CD4-positive, alpha-beta T cell treated with Interleukin-21 for 1 hour (primary cell): ENCODE measurements at regions not wholly inside any gene's neighbourhood (a gene's known extent, or its start where the extent isn't known, plus 50 kb on each side); places are given as distances from the start of the nearest gene placed in this dataset.
"Not testable (repeated sequence)": the region's sequence is repeated elsewhere in the genome, so short reads cannot be mapped to it uniquely, and the experiment has no call there.

Experiments used
- DNase-seq: peaks from one replicate; pipeline ENCODE4 v3.0.0-alpha.2; 2020

- DNase-seq: no peak
Observed at GRCh38 chr4:186982160-186982559, 258.5 kb upstream of the FAT1 start.

DNA sequence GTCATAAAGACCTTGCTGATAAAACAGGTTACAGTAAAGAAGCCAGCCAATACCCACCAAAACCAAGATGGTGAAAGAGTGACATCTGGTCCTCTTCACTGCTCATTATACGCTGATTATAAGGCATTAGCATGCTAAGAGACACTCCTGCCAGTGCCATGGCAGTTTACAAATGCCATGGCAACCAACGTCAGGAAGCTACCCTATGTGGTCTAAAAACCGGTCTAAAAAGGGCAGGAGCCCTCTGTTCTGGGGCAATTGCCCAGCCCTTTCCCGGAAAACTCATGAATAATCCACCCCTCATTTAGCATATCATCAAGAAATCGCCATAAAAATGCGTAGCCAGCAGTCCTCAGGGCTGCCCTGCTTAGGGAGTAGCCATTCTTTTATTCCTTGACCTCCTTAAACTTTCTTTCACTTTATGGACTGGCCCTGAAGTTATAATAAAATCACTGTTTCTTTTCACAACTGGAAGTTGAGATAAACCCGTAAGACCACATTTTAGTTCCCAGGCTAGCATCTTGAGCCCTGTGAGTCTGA lies 260.5 kb upstream of the FAT1 start:
- no peak for DNase-seq

- no peak for DNase-seq
Observed at GRCh38 chr4:186999686-187000085, 276.0 kb upstream of the FAT1 start.

GRCh38 chr4:187000281-187000680 lies 276.6 kb upstream of the FAT1 start:
- DNase-seq: no peak

GRCh38 chr4:187002133-187002532 lies 278.5 kb upstream of the FAT1 start:
- not testable (repeated sequence) for DNase-seq

DNA sequence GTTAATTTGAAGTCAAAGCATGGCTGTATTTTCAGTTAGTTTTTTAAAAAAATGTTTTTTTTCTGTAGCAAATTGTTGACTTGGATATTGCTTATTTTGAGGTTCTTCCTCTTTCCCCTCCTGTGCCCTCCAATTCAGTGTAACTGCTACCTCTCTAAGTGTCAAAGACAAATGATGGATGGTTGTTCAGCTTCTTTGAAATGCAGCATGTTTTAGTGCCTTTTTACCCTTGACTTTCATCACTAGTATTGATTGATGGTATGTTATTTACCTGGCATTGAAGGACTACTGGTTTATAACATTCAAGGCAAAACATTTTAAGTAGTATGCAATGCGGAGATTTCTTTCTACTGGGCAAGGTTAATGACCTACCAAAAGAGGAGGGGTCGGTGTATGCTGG lies 281.0 kb upstream of the FAT1 start:
- DNase-seq: no peak

DNA sequence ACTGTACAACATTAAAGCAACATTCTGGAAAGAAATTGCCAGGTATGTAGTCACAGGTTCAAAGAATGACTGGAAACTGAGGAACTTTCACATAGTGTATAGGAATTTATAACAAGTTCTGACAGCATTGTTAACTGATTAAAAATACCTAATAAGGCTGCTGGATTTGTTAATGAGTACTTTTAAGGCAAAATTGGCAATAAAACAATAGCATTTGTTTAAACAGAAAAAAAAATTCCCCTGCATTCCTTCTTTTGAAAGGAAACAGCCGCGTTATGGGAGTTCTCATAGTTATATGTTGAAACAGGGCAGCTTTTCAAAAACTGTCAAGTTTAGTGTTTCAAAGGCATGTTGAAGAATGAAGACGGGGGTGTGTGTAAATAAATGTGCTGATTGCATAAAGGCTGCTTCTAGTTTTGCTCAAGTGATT lies 282.5 kb upstream of the FAT1 start:
- no peak for DNase-seq

- no peak for DNase-seq
Observed at GRCh38 chr4:187010052-187010451, 286.4 kb upstream of the FAT1 start.

- DNase-seq: no peak
Observed at GRCh38 chr4:187016101-187016500, 292.4 kb upstream of the FAT1 start.

DNA sequence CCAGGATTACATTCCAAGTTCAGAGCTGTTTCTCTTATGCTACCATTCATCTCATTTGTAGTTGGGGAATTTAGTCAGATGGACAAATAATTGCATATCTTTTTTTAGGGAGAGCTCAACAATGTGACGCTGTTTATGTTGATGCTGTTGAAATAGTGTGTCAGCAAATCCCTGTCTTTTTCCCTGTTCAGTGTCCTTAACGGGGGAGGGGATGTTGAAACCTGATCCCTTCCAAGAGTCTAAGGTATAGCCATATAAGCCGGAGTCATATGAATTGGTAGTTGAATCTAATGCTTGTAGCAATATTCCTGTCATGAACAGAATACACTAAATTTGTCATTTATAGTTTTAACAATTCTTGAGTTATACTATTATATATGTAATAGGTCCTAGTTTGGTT lies 293.5 kb upstream of the FAT1 start:
- no peak for DNase-seq

DNA sequence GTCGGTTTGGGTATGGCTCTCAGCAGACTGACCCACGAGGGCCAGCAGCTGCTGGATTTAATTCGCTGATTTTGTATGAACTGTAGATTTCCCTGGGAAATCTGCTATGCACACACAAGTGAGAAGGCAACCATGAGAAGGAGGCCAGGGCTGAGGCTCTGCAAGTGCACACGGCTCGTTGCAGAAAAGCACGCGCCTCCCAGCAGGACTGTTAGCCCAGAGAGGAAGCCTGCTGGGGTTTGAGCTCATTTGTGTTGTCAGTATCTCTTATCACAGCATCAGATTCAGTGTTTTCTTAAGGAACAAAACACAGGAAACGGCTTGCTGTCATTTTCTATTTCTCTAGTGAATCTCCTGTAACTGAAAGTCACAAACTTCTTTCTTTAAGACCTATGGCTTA lies 296.2 kb upstream of the FAT1 start:
- DNase-seq: no peak

DNA sequence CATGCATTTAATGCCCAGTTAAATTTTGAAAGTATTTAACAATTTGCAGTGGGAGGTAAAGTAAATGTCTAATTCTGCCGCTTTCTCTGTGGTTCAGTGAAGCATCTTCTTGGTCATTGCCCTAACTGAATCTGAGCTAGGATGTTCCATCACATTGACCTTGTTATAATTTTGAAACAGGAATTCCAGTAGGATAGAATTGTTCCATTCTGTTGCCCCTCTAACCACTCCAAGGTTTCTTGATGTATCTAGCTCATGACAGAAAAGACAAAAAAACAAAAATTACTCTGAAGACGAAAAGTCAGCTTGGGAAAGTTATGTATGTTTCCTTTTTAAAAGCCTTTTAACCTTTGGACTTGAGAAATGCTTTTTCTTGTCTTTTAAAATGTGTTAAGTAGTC lies 297.0 kb upstream of the FAT1 start:
- DNase-seq: no peak

DNA sequence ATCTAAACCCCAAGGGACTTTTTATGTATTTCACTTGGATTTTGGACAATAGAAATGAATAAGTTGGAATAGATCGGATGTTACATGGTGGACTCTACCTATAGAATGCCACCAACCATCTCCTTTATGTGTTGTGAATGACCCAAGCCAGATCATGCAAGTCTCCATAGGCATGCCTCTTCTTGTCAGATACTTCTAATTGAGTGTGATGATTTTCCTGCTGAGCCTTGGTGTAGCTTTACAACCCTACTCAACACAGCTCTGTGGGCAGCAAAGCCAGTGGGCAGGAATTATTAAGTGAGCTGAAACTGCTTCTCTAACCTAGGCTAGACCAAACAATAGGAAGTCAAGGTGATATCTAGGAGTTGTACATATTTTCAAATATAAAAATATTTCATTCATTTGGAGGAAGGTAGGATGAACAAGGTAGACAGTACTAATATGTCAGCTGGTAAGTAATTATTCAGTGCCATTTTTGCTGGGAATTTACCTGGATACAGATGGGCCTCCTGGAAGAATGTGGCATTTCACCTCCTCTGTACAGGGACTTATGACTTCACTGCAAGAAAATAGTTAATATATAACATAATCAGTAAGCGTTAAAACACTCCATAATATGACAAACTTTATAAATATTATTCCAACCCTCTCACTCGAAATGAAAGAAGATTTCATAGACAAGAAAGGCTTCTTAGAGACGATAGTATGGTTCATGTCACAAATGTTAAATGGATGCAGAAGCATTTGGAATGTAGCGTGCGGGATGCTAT lies 298.0 kb upstream of the FAT1 start:
- DNase-seq: no peak

DNA sequence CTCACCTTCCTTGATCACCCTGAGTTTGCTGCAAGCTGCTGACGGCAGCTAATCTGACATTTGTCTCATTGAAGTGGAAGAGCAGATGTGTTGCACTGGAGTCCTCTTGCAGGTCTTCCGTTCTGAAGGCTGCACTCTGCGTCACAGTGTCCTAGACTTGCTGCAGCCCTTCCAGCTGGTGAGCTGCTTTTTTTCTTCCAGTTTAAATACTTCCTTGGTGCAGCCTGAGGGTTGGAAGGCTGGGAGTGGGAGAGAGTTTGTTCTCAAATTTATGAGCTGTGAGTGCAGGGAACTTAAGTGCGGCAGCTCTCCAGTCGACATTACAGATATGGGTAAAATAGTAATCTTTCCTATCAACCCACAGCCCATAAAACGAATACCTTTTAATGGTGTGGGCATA lies 303.6 kb upstream of the FAT1 start:
- no peak for DNase-seq

GRCh38 chr4:187042251-187042650 lies 318.6 kb upstream of the FAT1 start:
- DNase-seq: no peak

DNA sequence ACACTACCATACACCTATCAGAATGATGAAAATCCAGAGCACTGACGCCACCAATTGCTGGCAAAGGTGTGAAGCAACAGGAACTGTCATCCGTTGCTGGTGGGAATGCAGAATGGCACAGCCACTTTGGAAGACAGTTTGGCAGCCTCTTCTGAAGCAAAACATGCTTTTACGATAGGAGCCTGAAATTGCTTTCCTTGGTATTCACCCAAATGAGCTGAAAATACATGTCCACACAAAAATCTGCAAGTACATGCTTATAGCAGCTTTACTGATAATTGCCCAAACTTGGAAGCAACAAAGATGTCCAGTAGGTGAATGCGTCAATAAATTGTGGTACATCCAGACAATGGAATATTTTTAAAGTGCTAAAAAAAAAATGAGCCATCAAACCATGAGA lies 322.8 kb upstream of the FAT1 start:
- no peak for DNase-seq

GRCh38 chr4:187059021-187059420 lies 335.4 kb upstream of the FAT1 start:
- no peak for DNase-seq

GRCh38 chr4:187059895-187060294 lies 336.2 kb upstream of the FAT1 start:
- no peak for DNase-seq

- no peak for DNase-seq
Observed at GRCh38 chr4:187060551-187060950, 336.9 kb upstream of the FAT1 start.

DNA sequence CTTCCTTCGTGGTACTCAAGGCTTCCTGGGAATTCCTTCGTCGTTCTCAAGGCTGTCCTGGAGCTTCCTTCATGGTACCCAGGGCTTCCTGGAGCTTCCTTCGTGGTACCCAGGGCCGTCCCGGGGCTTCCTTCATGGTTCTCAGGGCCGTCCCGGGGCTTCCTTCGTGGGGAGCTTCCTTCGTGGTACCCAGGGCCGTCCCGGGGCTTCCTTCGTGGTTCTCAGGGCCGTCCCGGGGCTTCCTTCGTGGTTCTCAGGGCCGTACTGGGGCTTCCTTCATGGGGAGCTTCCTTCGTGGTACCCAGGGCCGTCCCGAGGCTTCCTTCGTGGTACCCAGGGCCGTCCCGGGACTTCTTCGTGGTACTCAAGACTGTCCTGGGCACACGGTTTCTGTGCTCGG lies 339.6 kb upstream of the FAT1 start:
- DNase-seq: no peak

- no peak for DNase-seq
Observed at GRCh38 chr4:187064033-187064432, 340.4 kb upstream of the FAT1 start.

DNA sequence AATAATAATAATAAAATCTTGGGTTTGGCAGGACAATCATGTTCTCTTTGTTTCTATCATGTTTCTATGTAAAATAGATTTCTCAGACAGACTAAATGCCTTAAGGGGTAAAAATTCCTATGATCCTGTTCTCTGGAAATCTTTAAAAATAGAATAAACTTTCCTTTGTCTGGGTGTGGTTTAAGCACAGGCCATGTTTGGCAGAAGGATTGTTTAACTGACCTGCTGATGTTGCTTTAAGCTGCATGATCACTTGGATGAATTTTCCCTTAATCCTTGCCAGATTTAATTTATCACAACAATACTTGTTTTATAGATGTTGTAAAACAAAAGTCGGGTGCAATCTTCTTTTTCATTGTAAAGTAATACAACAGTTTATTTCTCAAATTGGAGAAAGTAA lies 341.7 kb upstream of the FAT1 start:
- DNase-seq: no peak

DNA sequence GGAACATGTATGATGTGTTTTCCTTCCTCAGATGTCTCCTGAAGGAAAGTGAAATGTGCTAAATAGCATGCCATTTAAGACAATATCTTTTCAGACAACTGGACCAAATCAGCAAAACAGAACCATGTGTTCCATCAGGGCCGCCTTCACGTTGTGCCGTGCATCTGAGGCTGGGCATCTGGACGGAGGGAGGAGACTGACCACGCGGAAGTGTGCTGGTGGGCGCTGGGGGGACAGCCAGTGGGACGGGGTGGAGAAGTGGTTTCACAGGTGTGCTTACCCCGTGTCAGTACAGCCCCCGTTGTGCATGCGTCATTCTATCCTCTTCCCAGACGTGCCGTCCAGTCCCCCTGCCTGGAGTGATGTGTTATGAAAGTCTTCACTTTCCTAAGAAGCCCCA lies 342.1 kb upstream of the FAT1 start:
- DNase-seq: no peak

GRCh38 chr4:187069398-187069797 lies 345.7 kb upstream of the FAT1 start:
- DNase-seq: no peak

GRCh38 chr4:187070158-187070557 lies 346.5 kb upstream of the FAT1 start:
- DNase-seq: no peak
